GM12875 (cell line): ENCODE measurements at regions not wholly inside any gene's neighbourhood (a gene's known extent, or its start where the extent isn't known, plus 50 kb on each side); places are given as distances from the start of the nearest gene placed in this dataset.

Experiments used
- H3K4me3 ChIP-seq: one replicate; pipeline ENCODE4 v1.5.1; 2011; ENCODE audit warnings: low read depth, low read length, control low read depth
- TF ChIP-seq, protein P1 (sequence below): IDR thresholded peaks from 2 replicates; pipeline ENCODE4 v1.5.1; 2011; ENCODE audit warnings: low read depth, mild to moderate bottlenecking, control low read depth, inconsistent platforms, low read length, moderate library complexity, borderline replicate concordance; ENCODE audit not compliant: insufficient read depth

DNA sequence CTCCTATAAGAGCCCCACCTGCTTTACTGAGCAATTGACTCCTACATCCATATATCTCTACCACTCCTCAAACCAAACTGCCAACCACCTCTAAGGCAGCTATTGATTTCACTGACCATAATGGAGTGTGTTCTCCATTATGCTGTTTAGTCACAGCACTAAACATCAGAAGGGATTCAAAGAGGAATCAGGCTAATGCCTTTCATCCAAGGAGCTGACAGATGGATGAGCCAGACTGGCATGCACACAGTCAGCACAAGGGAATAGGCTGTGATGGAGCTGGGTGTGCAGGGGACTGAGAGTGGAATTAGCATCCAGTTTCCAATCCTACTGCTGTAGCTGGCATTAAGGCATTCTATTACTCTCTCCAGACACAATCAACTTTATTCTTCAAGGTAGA lies 88.7 kb upstream of the CCL2 start:
- TF ChIP-seq, protein P1, sequence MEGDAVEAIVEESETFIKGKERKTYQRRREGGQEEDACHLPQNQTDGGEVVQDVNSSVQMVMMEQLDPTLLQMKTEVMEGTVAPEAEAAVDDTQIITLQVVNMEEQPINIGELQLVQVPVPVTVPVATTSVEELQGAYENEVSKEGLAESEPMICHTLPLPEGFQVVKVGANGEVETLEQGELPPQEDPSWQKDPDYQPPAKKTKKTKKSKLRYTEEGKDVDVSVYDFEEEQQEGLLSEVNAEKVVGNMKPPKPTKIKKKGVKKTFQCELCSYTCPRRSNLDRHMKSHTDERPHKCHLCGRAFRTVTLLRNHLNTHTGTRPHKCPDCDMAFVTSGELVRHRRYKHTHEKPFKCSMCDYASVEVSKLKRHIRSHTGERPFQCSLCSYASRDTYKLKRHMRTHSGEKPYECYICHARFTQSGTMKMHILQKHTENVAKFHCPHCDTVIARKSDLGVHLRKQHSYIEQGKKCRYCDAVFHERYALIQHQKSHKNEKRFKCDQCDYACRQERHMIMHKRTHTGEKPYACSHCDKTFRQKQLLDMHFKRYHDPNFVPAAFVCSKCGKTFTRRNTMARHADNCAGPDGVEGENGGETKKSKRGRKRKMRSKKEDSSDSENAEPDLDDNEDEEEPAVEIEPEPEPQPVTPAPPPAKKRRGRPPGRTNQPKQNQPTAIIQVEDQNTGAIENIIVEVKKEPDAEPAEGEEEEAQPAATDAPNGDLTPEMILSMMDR: no peak
- no peak overlapping the region for H3K4me3 ChIP-seq

DNA sequence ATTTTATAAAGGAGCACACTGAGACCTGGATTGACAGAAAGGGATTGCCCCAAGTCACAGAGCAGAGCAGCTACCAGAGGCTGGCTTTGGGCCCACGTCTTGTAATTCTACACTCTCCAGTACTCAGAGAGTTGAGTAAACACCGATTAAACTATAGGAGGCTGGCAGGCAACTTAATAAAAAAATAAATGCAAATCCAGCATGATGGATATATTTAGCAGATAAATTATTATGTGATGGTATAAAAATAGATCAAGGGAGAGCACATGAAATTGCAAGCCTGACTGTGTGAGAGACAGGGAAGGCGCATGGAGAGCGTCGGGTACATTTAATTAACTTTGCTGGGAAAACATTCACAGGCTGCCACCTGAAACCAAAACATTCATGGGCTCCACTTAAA lies 87.7 kb upstream of the CCL2 start:
- TF ChIP-seq, protein P1: no peak

GRCh38 chr17:34168989-34169388 lies 86.1 kb upstream of the CCL2 start:
- TF ChIP-seq, protein P1: no peak

More for the DNA sequence above, 87.7 kb upstream of the CCL2 start:
- no peak overlapping the region for H3K4me3 ChIP-seq

DNA sequence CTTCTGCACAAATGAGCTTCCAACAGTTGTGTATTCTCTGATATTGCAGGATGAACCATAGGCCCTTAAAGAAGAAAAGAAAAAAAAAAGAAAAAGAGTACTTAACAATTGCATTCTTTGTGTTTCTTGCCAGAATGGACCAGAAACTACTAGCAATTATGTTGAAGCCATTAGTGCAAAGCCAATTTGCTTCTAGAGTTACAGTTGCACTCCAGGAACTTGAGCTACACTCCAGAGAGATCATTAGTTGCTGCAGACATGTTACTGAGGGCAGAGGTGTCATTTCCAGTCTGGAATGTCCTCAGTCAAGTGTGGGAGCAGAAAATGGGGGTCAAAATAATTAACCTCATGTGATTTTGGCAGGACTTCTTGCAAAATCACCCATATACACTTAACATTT lies 85.6 kb upstream of the CCL2 start:
- TF ChIP-seq, protein P1: no peak
- no peak overlapping the region for H3K4me3 ChIP-seq

More at GRCh38 chr17:34168989-34169388, 86.1 kb upstream of the CCL2 start:
- H3K4me3 ChIP-seq: no peak overlapping the region

- no peak overlapping the region for H3K4me3 ChIP-seq
- TF ChIP-seq, protein P1: peak; percentile 89
These were observed 83.8 kb upstream of the CCL2 start for GRCh38 chr17:34171245-34171818.

DNA sequence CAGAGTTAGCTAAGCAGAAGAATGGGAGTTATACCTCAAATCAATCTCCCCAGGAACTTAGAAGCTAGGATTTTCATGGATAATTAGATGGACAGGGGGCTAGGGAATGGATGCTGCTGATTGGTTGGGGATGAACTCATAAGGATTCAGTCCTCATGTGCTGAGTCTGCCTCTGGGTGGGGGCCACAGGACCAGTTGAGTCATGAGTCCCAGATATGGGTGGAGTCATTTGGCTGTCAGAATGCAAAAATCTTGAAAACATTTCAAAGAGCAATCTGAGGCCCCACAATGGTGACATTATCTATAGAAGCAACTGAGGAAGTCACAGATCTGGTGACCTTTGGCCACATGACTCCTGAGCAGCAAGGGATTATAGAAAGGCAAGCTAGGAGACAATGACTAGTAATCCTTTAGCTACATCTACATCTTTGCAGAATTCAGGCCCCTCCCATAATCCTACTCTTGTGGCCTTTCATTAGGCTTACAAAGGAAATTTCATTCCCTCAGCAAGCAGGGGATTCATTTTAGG lies 82.6 kb upstream of the CCL2 start:
- TF ChIP-seq, protein P1: no peak
- H3K4me3 ChIP-seq: no peak overlapping the region

DNA sequence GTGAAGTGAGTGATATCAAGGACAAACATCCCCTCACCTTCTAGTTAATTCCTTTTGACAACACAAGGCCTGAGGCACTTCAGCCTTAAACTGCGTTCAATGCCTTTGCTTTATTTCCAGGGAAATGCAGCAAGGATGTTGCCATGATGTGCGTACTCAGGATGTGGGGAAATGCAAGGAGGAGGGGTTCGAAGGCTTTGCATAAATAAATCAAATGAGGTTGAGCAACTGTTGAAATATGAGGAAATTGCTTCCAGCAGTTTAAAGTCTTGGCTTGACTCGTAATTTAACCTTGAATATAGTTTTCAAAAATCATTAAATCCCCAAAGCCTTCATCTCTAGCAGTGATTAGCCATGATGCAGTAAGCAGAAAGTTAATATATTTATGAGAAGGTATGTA lies 81.8 kb upstream of the CCL2 start:
- TF ChIP-seq, protein P1: no peak
- H3K4me3 ChIP-seq: no peak overlapping the region
